AG09309 (cell line): ENCODE measurements at regions not wholly inside any gene's neighbourhood (a gene's known extent, or its start where the extent isn't known, plus 50 kb on each side); places are given as distances from the start of the nearest gene placed in this dataset.

Source experiments
- DNase-seq: peaks from one replicate; pipeline ENCODE4 v3.0.0-alpha.2; 2010; ENCODE audit warnings: low read depth
- H3K4me3 ChIP-seq: 2 replicates; pipeline ENCODE4 v1.5.1; 2011; ENCODE audit warnings: mild to moderate bottlenecking, low read depth, low read length, moderate library complexity; ENCODE audit not compliant: control insufficient read depth
- CTCF ChIP-seq: IDR thresholded peaks from 2 replicates; pipeline ENCODE4 v1.5.1; 2011; ENCODE audit warnings: mild to moderate bottlenecking, low read depth, low read length, inconsistent platforms; ENCODE audit not compliant: insufficient read depth, control insufficient read depth; ENCODE audit errors: missing control alignments

DNA sequence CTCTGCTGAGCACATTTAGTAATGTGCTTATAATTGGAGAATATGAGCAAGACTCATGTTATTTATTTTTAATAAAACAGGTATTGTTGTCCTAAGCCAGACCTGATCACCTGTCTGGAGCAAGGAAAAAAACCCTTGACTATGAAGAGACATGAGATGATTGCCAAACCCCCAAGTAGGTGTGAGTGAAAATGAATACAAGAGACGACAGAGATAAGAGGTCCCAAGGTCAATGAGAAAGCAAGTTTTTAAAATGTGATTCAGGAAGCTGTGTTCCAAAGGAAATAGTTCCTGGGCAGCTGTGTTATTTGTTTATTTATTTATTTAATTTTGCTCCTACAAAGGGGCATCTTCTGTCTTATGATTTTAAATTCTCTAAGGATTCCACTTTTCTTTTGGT is 83.1 kb downstream of the ZNF486 start:
- no peak for DNase-seq
- no peak overlapping the region for H3K4me3 ChIP-seq
- no peak for TF ChIP-seq CTCF
